Non-pigmented ciliary epithelial cell (primary cell): ENCODE measurements at regions not wholly inside any gene's neighbourhood (a gene's known extent, or its start where the extent isn't known, plus 50 kb on each side); places are given as distances from the start of the nearest gene placed in this dataset.
A peak's percentile ranks its signal among the peaks of the same experiment; 100 is the strongest.
"Not testable (repeated sequence)": the region's sequence is repeated elsewhere in the genome, so short reads cannot be mapped to it uniquely, and the experiment has no call there.

ENCODE experiments used
- DNase-seq: peaks from one replicate; pipeline ENCODE4 v3.0.0-alpha.2; 2010; ENCODE audit warnings: low read depth

GRCh38 chr20:47890708-47891107, 105.4 kb upstream of the SULF2 start:
- DNase-seq = not testable (repeated sequence)

GRCh38 chr20:47889751-47890150, 104.5 kb upstream of the SULF2 start:
- DNase-seq = not testable (repeated sequence)

DNA sequence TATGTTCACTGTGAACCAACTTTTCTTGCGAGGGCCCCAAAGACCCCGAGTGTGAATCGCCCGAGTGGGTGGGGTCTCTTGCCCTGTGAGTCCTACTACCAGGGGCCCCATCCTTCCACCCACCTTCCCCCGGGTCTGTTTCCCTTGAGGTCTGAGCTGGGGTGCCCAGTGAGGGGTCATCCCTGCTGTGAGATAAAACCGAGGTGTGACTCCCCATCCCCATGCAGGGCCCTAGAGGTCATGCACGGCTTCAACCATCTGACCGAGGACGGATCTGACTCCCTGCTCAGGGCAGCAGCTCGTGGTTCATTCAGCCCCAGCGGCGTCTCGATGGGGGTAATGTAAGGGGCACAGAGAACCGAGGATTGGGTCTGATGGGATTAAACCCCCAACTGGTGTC, 103.1 kb upstream of the SULF2 start:
- no peak for DNase-seq

DNA sequence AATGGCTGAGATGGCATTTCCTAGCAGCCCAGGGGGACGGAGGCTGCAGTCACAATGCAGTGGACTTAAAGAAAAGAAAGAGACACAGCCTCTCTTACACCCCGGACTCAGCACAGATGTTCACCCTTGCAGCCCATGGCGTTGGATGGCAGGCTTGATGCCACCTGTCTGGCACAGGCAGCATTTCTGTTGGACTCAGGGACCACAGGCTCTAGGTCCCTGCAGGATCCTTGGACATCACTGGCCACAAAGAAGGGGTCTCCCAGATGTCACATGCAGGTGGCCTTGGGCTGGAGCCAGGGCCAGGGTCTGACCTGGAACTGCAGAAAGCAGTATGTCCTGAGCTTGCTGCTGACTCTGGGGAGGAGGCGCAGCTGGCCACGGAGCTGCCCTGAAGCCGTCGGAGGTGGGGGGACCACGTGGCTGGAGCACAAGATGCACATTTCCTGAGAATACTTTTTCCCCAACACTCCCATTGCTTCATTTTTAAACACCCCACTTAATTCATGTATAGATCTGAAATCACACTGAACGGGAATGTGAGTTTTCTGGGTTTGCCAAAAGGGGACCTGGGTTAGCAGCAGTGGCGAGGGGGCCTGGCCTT, 102.3 kb upstream of the SULF2 start:
- no peak for DNase-seq

GRCh38 chr20:47887064-47887463, 101.8 kb upstream of the SULF2 start:
- DNase-seq = no peak

GRCh38 chr20:47886454-47887041, 101.3 kb upstream of the SULF2 start:
- DNase-seq = no peak

DNA sequence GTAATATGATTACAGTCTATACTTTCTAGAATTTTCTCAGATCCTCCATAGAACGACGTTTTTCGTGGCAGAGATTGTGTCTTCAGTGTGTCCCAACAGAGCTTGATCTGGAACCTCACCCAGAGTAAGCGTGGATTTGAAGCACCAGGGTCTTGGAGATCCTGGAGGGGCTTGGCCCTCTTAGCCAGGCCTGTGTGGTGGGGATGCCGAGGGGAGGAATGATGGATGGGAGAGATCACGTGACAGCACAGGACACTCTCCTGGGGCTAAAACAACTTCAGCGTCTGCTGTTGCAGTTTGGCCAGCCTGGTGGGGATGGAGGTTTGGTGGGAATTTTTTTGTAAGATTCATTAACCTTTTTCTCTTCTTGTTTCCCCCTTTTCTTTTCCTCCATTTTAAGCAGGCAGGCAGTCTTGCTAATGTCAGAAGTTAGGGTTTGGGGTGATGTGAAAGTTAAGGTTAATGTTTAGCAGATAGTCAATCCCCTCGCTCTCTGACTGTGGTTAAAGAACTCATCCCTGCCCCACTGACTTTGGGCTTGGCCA, 100.7 kb upstream of the SULF2 start:
- no peak for DNase-seq

GRCh38 chr20:47883940-47884339, 98.7 kb upstream of the SULF2 start:
- DNase-seq = not testable (repeated sequence)

- DNase-seq = no peak
Observed at GRCh38 chr20:47883186-47883585, 97.9 kb upstream of the SULF2 start.

DNA sequence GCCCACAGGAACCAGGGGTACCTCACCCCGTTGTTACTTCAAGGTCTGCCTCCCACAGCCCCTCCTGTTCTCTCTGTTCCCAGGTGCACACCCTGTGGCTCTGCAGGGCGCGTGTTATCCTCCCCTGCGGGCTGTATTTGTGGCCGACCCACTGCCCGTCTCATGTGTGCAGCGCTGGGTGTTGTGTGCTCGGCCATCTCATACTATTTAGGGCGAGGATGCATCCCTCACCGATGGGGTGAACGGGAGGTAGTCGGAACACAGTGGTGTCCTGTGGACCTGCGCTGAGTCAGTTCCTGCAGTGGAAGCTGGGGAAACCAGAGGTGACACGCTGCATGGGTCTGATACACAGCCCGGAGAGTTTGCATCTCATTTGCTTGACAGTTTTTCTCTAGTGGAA, 94.5 kb upstream of the SULF2 start:
- DNase-seq = no peak

DNA sequence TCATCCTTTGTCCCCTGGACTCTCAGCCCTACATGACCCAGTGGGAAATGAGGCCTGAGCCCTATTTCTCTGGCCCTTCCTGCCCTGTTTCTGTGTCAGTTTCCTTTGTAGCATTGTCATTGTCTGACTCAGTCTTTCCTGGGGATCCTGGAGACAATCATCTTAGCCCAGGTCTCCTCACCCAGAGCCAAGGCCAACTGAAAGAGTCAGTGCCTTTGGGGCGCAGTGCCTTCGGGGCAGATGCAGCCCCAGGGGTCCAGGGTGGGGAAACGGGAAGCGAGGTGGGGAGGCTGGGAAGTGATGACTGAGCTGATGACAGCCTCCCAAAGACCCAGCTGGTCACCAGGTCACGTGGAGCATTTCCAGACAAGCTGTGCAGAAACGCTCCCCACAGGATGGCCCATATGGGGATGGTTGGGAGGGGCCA, 93.3 kb upstream of the SULF2 start:
- no peak for DNase-seq

DNA sequence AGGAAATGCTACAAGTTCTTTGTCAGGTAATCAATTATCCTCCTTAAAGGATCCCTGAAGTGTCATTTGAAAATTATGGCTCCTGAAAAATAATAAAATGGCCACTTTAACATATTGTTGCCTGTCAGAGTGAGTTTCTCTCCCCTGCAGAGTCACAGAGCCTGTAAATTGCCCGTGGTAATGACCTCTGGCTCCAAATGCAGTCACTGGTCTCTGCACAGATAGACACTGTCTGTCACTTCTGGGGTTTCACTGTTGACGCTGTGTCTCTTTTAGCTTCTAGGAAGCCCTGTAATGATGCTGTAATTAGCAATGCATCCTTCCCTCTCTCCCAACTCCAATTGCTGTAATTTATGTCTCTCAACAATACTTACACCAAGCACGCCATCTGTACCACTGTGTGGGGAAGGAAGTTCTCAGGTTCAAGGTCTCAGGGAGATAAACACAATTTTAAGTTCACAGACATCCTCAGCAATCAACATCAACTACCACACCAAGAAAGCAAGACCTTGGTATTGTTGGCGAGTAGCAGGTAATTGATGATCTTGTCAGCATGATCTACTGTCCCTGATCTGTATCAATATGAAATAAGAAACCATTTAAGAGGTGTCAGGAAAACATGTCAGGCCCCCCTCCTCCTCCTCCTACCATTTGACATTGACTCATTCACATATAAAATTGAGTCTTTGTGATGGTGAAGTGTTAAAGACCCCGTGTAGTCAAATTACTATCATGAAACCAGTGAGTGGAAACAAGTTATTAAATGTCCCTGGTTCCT, 91.2 kb upstream of the SULF2 start:
- DNase-seq = no peak

GRCh38 chr20:47875297-47876025, 90.2 kb upstream of the SULF2 start:
- DNase-seq = peak; percentile 10

DNA sequence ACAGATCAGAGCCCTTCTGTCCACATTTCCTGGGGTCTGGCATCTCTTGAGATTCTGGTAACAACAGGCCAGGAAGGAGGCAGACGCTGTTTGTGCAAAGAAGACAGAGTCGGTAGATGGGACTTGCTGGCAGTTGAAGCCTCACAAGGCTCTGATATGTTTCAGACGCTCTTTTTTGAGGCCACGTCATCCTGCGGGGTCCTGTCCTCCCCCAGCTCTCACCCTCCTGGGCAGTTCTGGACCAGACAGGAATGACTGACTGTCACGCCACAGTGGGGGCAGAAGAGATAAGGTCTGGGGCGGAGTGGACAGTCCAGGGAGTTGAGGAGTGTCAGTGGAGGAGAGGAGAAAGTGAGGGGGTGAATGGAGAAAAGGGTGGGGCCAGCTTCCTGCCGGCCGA, 87.1 kb upstream of the SULF2 start:
- no peak for DNase-seq

GRCh38 chr20:47870475-47870874, 85.2 kb upstream of the SULF2 start:
- DNase-seq = no peak

GRCh38 chr20:47868744-47869143, 83.5 kb upstream of the SULF2 start:
- no peak for DNase-seq

DNA sequence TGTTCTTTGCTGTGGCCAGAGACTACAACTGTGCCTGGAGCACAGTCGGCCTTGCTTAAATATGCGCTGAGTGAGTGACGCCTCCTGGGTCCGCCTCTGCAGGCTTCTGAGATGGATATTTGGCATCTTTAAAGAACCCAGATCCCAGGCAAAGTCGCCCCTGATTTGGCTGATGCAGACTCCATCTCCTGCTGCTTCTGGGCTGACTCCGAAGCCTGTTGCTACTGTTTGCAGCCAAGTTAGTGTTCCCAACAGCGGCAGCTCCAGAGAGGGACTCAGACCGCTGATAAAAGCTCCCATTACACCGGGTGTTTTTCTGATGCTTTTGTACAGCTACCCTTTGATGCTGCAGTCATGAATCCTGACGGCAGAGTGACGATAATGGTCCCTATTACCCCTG, 83.0 kb upstream of the SULF2 start:
- no peak for DNase-seq

DNA sequence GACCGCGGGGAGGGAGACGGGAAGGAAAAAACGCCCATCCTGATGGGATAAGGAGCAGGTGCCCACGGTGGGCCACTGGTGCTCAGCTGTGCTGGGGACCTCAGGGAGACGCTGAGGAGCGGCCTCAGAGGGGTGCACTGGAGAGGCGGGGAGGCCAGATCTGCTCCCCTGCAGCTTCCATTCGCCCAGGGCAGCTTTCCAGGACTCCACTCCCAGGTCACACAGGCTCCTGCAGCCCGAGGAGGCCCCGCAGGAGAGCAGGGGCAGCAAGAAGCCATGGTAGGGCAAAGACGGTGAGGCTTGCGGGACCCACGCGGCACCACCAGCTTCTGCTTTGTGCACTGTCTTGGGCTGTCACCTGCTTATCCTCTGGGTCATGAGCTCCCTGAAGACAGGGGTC, 82.5 kb upstream of the SULF2 start:
- no peak for DNase-seq

DNA sequence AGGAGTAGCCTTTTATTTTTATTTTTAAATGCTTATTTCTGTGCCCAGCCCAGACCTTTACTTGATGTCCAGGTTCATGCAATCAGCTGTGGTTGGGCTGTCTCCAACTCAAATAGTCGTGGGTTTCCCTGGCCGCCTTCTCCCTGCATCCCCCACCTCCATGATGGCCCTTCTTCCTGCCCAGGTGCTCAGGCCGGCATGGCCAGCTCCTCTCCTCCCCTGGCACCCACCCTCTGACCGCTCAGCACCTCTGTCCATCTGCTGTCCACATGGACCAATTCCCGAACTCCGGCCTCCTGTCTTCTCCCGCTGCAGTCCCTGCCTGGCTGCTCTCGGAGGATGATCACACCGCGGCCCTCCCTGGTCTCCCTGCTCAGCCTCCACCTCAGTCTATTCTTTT, 81.2 kb upstream of the SULF2 start:
- DNase-seq = no peak

DNA sequence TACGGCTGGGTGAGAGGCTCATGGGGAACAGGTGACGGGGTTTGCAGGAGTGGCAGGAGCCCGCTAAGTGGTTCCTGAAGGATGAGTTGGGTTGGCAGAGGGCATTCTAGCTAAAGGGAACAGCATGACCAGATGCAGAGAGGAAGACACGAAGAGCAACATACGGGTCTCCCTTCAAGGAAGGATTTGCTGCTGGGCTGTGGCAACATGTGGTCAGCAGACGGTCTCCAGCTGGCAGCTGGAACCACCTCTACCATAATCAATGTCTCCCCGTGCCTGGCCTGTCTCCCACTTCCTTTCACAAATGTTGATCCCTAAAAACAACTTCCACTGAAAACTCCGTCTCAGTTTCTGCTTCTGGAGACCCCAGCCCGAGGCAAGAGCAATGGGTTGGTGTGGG, 80.6 kb upstream of the SULF2 start:
- no peak for DNase-seq

DNA sequence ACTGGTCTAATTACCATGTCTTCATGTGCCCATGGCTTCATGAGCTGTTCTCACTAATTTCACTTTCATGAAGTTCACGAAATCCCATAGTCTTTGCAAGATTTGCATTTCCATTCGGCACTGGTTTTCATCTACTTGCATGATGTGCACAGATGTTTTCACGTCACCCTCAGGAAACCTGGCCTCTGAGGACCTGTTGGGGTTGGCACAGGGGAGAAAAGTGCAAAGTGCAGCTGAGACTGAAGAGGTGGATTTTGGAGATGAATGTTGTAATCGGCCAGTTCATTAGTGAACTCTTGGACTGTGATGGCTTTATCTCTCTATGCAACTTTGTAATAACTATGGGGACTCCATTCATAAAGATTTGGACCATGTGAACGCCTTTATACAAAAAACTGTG, 80.2 kb upstream of the SULF2 start:
- no peak for DNase-seq

GRCh38 chr20:47863981-47864380, 78.7 kb upstream of the SULF2 start:
- DNase-seq = no peak
